Thyroid gland (tissue), 4 donors: ENCODE measurements at regions not wholly inside any gene's neighbourhood (a gene's known extent, or its start where the extent isn't known, plus 50 kb on each side); places are given as distances from the start of the nearest gene placed in this dataset.

ENCODE experiments used
- DNase-seq, 2 donors: peaks; one replicate each; pipeline ENCODE4 v3.0.0-alpha.2; 2019
- H3K27ac ChIP-seq, 3 donors: fragments of 200-600 bp; sonication (generic); 1 replicate in 2 of 3; 2 replicates in 1 of 3; pipeline ENCODE4 v1.5.1; 2016 to 2019; ENCODE audit warnings: mild to moderate bottlenecking in 1 of 3, moderate library complexity in 1 of 3
- H3K27me3 ChIP-seq: fragments of 200-600 bp; sonication (generic); one replicate; pipeline ENCODE4 v1.5.1; 2019
- H3K36me3 ChIP-seq, 2 donors: fragments of 200-600 bp; sonication (generic); one replicate each; pipeline ENCODE4 v1.5.1; 2016 to 2019
- H3K4me1 ChIP-seq, 2 donors: fragments of 200-600 bp; sonication (generic); one replicate each; pipeline ENCODE4 v1.5.1; 2017 to 2019
- H3K4me3 ChIP-seq, 3 donors: fragments of 200-600 bp; sonication (generic); replicated peaks in 1 of 3; 1 replicate in 2 of 3; 2 replicates in 1 of 3; pipeline ENCODE4 v1.5.1; 2016; ENCODE audit warnings: mild to moderate bottlenecking in 1 of 3
- H3K9me3 ChIP-seq: fragments of 200-600 bp; sonication (generic); one replicate; pipeline ENCODE4 v1.5.1; 2017
- POLR2A ChIP-seq, 2 donors: fragments of 450-650 bp; IDR thresholded peaks; one replicate each; pipeline ENCODE4 v1.6.1; 2017; ENCODE audit warnings: antibody characterized with exemption in 2 of 2, mild to moderate bottlenecking in 2 of 2, moderate library complexity in 1 of 2
- WGBS, 2 donors: methylation state at CpG; one replicate each; pipeline ENCODE4 v1.1.5; 2017; 5-methylcytosine and 5-hydroxymethylcytosine counted together
- intact Hi-C: fragments of 100-400 bp; cut with DNase I; formaldehyde crosslinking; loops from one replicate; pipeline ENCODE4 v1.15.1; 2023
- TF ChIP-seq, protein P1 (sequence below), 6 experiments: fragments of 200-600 bp in 3 of 6; fragments of 450-650 bp in 3 of 6; sonication (generic) in 3 of 6; IDR thresholded peaks; one replicate each; pipeline ENCODE4 v1.5.1; 2016 to 2019; ENCODE audit warnings: antibody characterized with exemption in 6 of 6, mild to moderate bottlenecking in 2 of 6, inconsistent platforms in 1 of 6, moderate library complexity in 1 of 6

DNA sequence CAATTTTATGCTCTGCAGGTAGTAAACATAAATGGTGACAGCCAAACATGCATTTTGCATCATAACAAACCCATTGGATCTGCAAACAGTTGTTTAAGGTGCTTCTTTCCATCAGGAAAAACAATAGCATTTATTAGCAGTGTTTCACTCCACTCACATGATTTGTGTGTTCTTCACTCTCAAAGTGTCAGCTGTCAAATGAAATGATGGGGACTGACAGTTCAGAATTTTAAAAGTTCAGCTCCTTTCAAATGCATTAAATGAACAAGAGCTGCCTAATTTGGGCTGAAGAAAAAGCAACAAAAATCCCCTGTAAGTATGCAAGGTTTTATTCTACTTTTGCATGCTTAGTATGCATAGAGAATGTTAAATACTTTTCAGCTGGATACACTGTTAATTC lies 145.2 kb upstream of the CDIN1 start:
- intact Hi-C loops, result no loop called here
- no peak for DNase-seq
- H3K9me3 ChIP-seq, result no peaks in the 10 kb centered on the region
- no peak overlapping the region for H3K4me3 ChIP-seq
- no peaks in the 10 kb centered on the region for H3K36me3 ChIP-seq
- TF ChIP-seq, protein P1, sequence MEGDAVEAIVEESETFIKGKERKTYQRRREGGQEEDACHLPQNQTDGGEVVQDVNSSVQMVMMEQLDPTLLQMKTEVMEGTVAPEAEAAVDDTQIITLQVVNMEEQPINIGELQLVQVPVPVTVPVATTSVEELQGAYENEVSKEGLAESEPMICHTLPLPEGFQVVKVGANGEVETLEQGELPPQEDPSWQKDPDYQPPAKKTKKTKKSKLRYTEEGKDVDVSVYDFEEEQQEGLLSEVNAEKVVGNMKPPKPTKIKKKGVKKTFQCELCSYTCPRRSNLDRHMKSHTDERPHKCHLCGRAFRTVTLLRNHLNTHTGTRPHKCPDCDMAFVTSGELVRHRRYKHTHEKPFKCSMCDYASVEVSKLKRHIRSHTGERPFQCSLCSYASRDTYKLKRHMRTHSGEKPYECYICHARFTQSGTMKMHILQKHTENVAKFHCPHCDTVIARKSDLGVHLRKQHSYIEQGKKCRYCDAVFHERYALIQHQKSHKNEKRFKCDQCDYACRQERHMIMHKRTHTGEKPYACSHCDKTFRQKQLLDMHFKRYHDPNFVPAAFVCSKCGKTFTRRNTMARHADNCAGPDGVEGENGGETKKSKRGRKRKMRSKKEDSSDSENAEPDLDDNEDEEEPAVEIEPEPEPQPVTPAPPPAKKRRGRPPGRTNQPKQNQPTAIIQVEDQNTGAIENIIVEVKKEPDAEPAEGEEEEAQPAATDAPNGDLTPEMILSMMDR (IDR thresholded peaks at IDR 0.05), result no peak
- no peak for TF ChIP-seq POLR2A (IDR thresholded peaks at IDR 0.05)
- H3K4me1 ChIP-seq, result no peaks in the 10 kb centered on the region
- no peak overlapping the region for H3K27ac ChIP-seq
- H3K27me3 ChIP-seq, result no peaks in the 10 kb centered on the region

DNA sequence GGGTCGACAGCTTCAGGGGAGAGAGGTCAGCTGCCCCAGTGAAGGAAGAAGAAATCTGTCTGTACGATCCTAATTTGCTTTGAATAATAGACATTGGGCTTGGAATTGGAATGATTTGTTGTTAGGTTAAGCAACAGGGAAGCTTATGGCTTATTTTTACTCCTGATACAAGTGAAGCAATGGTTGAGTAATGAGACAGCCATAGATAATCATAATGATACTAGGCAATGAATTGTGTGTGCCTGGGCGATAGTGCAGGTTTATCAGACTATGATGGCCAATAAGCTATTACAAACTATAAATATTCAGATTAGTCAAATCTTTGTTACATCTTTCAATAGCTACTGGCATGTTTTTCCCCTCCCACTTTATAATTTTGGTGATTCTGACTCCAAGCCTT lies 140.9 kb upstream of the CDIN1 start:
- Histone ChIP-seq H3K36me3 (no peaks in the 10 kb centered on the region), H3K27ac (no peak overlapping the region), H3K27me3 (no peaks in the 10 kb centered on the region), H3K9me3 (no peaks in the 10 kb centered on the region), H3K4me3 (no peak overlapping the region), H3K4me1 (no peaks in the 10 kb centered on the region)
- intact Hi-C loops, result no loop called here
- WGBS, 2 donors, result 75 to 84% methylated on average over 3 of the region's 3 CpGs
- DNase-seq, result no peak
- TF ChIP-seq POLR2A (IDR thresholded peaks at IDR 0.05), result no peak
- TF ChIP-seq, protein P1 (IDR thresholded peaks at IDR 0.05), result no peak

DNA sequence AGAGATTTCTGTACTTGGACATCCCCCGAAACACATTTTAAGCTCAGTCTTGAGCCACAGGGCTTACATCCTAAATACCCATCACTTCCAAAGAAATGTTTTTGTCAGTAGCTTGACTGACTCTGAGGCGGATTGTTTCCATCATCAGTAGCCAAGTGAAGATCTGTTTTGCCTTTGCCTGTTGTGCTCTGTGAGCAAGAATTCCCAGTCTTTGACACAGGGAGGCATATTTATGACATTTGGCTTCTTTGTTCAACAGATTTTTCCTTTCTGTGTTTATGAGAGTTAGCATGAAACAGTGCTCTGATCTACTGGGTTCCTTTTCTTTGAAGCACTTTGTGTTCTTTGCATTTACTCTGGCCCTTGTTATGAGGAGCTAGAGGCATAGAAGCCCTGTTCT lies 132.1 kb upstream of the CDIN1 start:
- TF ChIP-seq, protein P1 (IDR thresholded peaks at IDR 0.05), result no peak
- no peak for TF ChIP-seq POLR2A (IDR thresholded peaks at IDR 0.05)
- Histone ChIP-seq H3K36me3 (no peaks in the 10 kb centered on the region), H3K9me3 (no peaks in the 10 kb centered on the region), H3K27ac (no peak overlapping the region), H3K4me3 (no peak overlapping the region), H3K27me3 (no peaks in the 10 kb centered on the region), H3K4me1 (no peaks in the 10 kb centered on the region)
- DNase-seq, result no peak
- 95 to 100% methylated on average over 2 of the region's 2 CpGs for WGBS, 2 donors
- intact Hi-C loops, result no loop called here

DNA sequence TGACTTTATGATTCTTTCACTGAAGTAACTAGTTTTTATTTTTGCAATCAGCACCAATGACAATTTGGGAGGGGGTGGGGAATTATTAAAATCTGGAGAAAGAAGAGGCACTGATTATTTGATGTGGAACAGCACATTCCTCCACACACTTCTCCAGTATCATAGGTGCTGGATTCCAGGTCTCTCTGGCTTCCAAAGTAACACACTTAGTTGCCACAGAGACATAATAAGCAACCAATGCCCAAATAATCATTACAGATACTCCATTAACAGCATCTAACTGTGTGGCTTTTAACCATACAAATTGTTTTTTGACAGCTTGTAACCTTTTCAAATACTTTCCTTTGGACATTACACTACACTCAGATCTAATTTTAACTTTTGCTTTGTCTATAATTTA lies 131.0 kb upstream of the CDIN1 start:
- no peaks in the 10 kb centered on the region for H3K4me1 ChIP-seq
- no peaks in the 10 kb centered on the region for H3K36me3 ChIP-seq
- TF ChIP-seq, protein P1 (IDR thresholded peaks at IDR 0.05), result no peak
- no peak for TF ChIP-seq POLR2A (IDR thresholded peaks at IDR 0.05)
- H3K4me3 ChIP-seq, result no peak overlapping the region
- no peaks in the 10 kb centered on the region for H3K9me3 ChIP-seq
- no peak for DNase-seq
- no peak overlapping the region for H3K27ac ChIP-seq
- intact Hi-C loops, result no loop called here
- no peaks in the 10 kb centered on the region for H3K27me3 ChIP-seq

DNA sequence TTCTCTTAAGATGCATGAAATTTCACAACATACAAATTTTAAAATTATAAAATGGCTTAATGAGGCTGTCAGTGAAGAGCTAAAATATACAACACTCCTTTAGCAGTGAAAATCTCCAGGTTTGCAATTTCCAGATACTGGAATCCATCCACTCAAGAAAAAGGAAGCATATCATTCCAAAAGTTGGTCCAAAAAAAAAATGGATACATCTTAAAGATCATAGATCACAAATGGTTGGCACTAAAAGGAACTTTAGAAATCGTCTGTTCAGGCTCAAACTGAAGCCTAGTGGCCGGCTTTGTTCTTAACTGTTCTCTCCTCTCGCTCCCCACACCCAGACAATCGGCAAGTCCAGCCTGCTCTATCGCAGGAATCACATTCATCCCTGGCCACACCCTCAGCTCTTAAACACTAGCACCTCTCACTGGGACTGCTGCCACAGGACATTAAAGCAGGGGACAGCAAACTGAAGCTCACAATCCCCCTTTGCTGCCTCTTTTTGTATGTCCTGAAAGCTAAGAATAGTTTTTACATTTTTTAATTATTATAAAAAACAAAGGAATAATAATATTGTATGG lies 130.3 kb upstream of the CDIN1 start:
- Histone ChIP-seq H3K36me3 (no peaks in the 10 kb centered on the region), H3K27ac (no peak overlapping the region), H3K27me3 (no peaks in the 10 kb centered on the region), H3K4me1 (no peaks in the 10 kb centered on the region), H3K4me3 (no peak overlapping the region), H3K9me3 (no peaks in the 10 kb centered on the region)
- no peak for DNase-seq
- 37 to 40% methylated on average over 5 of the region's 5 CpGs for WGBS, 2 donors
- TF ChIP-seq, protein P1 (IDR thresholded peaks at IDR 0.05), result no peak
- no peak for TF ChIP-seq POLR2A (IDR thresholded peaks at IDR 0.05)
- intact Hi-C loops, result no loop called here
